A673 (cell line): ENCODE measurements at regions not wholly inside any gene's neighbourhood (a gene's known extent, or its start where the extent isn't known, plus 50 kb on each side); places are given as distances from the start of the nearest gene placed in this dataset.

Experiments used
- BruUV-seq: library from RNA; stranded (reverse); fragments of 400-500 nt; replicated peaks from 2 replicates; lab custom pipeline; 2021; lab: Mats Ljungman, UMichigan
- CTCF ChIA-PET: fragments of 300-600 bp; sonication (Branson Sonifier 250); formaldehyde crosslinking; loops from one replicate; lab custom pipeline; 2022; ENCODE audit warnings: antibody characterized with exemption; lab: Charles Lee
- POLR2A ChIA-PET: fragments of 300-600 bp; sonication (Branson Sonifier 250); formaldehyde crosslinking; loops from one replicate; lab custom pipeline; 2022; ENCODE audit warnings: antibody characterized with exemption; ENCODE audit not compliant: low non-redundant PET; lab: Charles Lee
- DNase-seq: peaks from one replicate; pipeline ENCODE4 v3.0.0-alpha.2; 2015; ENCODE audit warnings: low spot score
- H3K27ac ChIP-seq: fragments of 200-600 bp; sonication (generic); 2 replicates; pipeline ENCODE4 v1.5.1; 2016; ENCODE audit warnings: mixed run types, low read depth, mild to moderate bottlenecking, mixed read lengths, antibody characterized with exemption, low read length; ENCODE audit not compliant: poor library complexity, severe bottlenecking
- H3K27me3 ChIP-seq: fragments of 200-600 bp; sonication (generic); replicated peaks from 2 replicates; pipeline ENCODE4 v1.6.1; 2017; ENCODE audit warnings: mixed run types, low read depth, mild to moderate bottlenecking, mixed read lengths, antibody characterized with exemption, low read length; ENCODE audit not compliant: insufficient read depth, poor library complexity
- H3K36me3 ChIP-seq: fragments of 200-600 bp; sonication (generic); 2 replicates; pipeline ENCODE4 v1.6.1; 2016; ENCODE audit warnings: mixed run types, mild to moderate bottlenecking, mixed read lengths, antibody characterized with exemption, low read length; ENCODE audit not compliant: insufficient read depth, poor library complexity, severe bottlenecking
- H3K4me1 ChIP-seq: fragments of 200-600 bp; sonication (generic); 2 replicates; pipeline ENCODE4 v1.6.1; 2017; ENCODE audit warnings: mixed run types, mild to moderate bottlenecking, mixed read lengths, antibody characterized with exemption, low read length; ENCODE audit not compliant: insufficient read depth, poor library complexity, severe bottlenecking
- H3K4me3 ChIP-seq: fragments of 200-600 bp; sonication (generic); 2 replicates; pipeline ENCODE4 v1.5.1; 2016; ENCODE audit warnings: low read depth, mixed run types, mild to moderate bottlenecking, mixed read lengths, low read length; ENCODE audit not compliant: poor library complexity, severe bottlenecking
- H3K9me3 ChIP-seq: fragments of 200-600 bp; sonication (generic); 2 replicates; pipeline ENCODE4 v1.6.1; 2016; ENCODE audit warnings: mixed run types, low read depth, mild to moderate bottlenecking, mixed read lengths, antibody characterized with exemption, low read length; ENCODE audit not compliant: poor library complexity, severe bottlenecking
- CTCF ChIP-seq: fragments of 300-800, 200-600 bp; sonication (generic); conservative IDR thresholded peaks from 2 replicates; pipeline ENCODE4 v1.5.1; 2017; ENCODE audit warnings: low read depth, mild to moderate bottlenecking, antibody characterized with exemption, low read length, moderate library complexity, mixed read lengths
- EZH2 ChIP-seq: fragments of 200-600 bp; sonication (generic); IDR thresholded peaks from 2 replicates; pipeline ENCODE4 v1.6.1; 2017; ENCODE audit warnings: borderline replicate concordance, low read depth, mild to moderate bottlenecking, mixed read lengths, antibody characterized with exemption, low read length; ENCODE audit not compliant: poor library complexity, severe bottlenecking
- intact Hi-C: fragments of 100-400 bp; cut with micrococcal nuclease; formaldehyde crosslinking; loops from one replicate; pipeline ENCODE4 v1.10.0; 2022; ENCODE audit not compliant: unreplicated experiment

GRCh38 chr4:127237581-127237980 lies 395.2 kb upstream of the INTU start:
- Histone ChIP-seq H3K9me3 (no peaks in the 10 kb centered on the region), H3K27ac (no peak overlapping the region), H3K4me1 (peaks cover 6% of the 10 kb centered on the region), H3K4me3 (no peak overlapping the region), H3K27me3 (no peaks in the 10 kb centered on the region), H3K36me3 (no peaks in the 10 kb centered on the region)
- BruUV-seq: no TSS peak
- intact Hi-C loops: no loop called here
- ChIA-PET POLR2A (no interaction called here), CTCF (no interaction called here)
- DNase-seq: no peak
- TF ChIP-seq CTCF (no peak), EZH2 (no peak)

- no peak for TF ChIP-seq EZH2
- TF ChIP-seq CTCF: no peak
- no peak for DNase-seq
- no TSS peak for BruUV-seq
- Histone ChIP-seq H3K9me3 (no peaks in the 10 kb centered on the region), H3K27ac (no peak overlapping the region), H3K36me3 (no peaks in the 10 kb centered on the region), H3K27me3 (no peaks in the 10 kb centered on the region), H3K4me3 (no peak overlapping the region), H3K4me1 (peaks cover 6% of the 10 kb centered on the region)
- intact Hi-C loops: no loop called here
- CTCF ChIA-PET: no interaction called here
- POLR2A ChIA-PET: no interaction called here
Measured at GRCh38 chr4:127238956-127239475, 393.7 kb upstream of the INTU start.

GRCh38 chr4:127239902-127240763 lies 392.6 kb upstream of the INTU start:
- no peaks in the 10 kb centered on the region for H3K9me3 ChIP-seq
- ChIA-PET POLR2A (no interaction called here), CTCF (no interaction called here)
- no peak for TF ChIP-seq EZH2
- no peak for TF ChIP-seq CTCF
- intact Hi-C loops: no loop called here
- DNase-seq: peak; percentile 51
- H3K4me1 ChIP-seq: peaks cover 6% of the 10 kb centered on the region
- H3K4me3 ChIP-seq: no peak overlapping the region
- no peaks in the 10 kb centered on the region for H3K36me3 ChIP-seq
- H3K27me3 ChIP-seq: no peaks in the 10 kb centered on the region
- BruUV-seq: no TSS peak
- H3K27ac ChIP-seq: no peak overlapping the region
